ENCODE measurements at regions not wholly inside any gene's neighbourhood (a gene's known extent, or its start where the extent isn't known, plus 50 kb on each side); places are given as distances from the start of the nearest gene placed in this dataset.
A peak's percentile ranks its signal among the peaks of the same experiment; 100 is the strongest.

GRCh38 chr18:50453732-50454131, 78.9 kb downstream of the SKA1 start:
- CTCF ChIA-PET: no interaction called here
- H3K27ac ChIP-seq: peak overlapping the region; percentile 41
- no peak for DNase-seq (ENCODE audit: low spot score)
- no peak for TF ChIP-seq CTCF (conservative IDR thresholded peaks at IDR 0.05; ENCODE audit: low read depth)
- POLR2A ChIA-PET (ENCODE audit: low non-redundant PET): no interaction called here

DNA sequence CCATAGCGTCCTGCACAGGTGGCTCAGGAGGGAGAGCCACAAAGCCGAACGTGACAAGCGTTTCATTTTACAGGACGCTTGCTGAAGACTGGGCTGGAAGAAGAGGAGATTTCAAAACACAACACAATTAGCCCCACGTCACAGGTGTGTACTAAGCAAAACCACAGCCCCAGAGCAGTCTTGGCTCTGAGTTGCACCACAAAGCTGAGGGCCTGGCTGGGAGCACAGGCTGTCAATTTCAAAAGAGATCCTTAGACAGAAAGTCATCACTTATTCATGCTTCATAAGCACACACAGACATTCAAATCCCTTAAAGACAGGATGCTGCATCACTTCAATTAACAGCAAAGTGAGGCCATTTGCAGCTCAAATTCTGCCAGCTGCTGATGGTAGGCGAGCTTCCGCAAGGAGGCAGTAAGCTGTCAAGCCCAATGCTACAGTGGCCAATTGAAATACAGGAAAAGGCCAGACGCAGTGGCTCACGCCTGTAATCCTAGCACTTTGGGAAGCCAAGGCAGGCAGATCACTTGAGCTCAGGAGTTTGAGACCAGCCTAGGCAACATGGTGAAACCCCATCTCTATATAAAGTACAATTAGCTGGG, 79.6 kb downstream of the SKA1 start:
- peak overlapping the region; percentile 41 for H3K27ac ChIP-seq
- no peak for TF ChIP-seq CTCF (conservative IDR thresholded peaks at IDR 0.05; ENCODE audit: low read depth)
- no peak for DNase-seq (ENCODE audit: low spot score)
- ChIA-PET POLR2A (ENCODE audit: low non-redundant PET) (no interaction called here), CTCF (interaction anchor here (0.7 kb wide), 1 partner anchor 25 kb away, joined by 3 read pairs; no protein-coding TSS in a partner anchor)

GRCh38 chr18:50456285-50456684, 81.4 kb downstream of the SKA1 start:
- ChIA-PET POLR2A (ENCODE audit: low non-redundant PET) (no interaction called here), CTCF (no interaction called here)
- no peak for TF ChIP-seq CTCF (conservative IDR thresholded peaks at IDR 0.05; ENCODE audit: low read depth)
- H3K27ac ChIP-seq: no peak overlapping the region
- no peak for DNase-seq (ENCODE audit: low spot score)

GRCh38 chr18:50457639-50458038, 82.8 kb downstream of the SKA1 start:
- POLR2A ChIA-PET (ENCODE audit: low non-redundant PET): no interaction called here
- TF ChIP-seq CTCF (conservative IDR thresholded peaks at IDR 0.05; ENCODE audit: low read depth): no peak
- DNase-seq (ENCODE audit: low spot score): no peak
- CTCF ChIA-PET: no interaction called here
- H3K27ac ChIP-seq: no peak overlapping the region

- TF ChIP-seq CTCF (conservative IDR thresholded peaks at IDR 0.05; ENCODE audit: low read depth): no peak
- ChIA-PET CTCF (no interaction called here), POLR2A (ENCODE audit: low non-redundant PET) (no interaction called here)
- DNase-seq (ENCODE audit: low spot score): no peak
- no peak overlapping the region for H3K27ac ChIP-seq
Observed at GRCh38 chr18:50458366-50458765, 83.5 kb downstream of the SKA1 start.

DNA sequence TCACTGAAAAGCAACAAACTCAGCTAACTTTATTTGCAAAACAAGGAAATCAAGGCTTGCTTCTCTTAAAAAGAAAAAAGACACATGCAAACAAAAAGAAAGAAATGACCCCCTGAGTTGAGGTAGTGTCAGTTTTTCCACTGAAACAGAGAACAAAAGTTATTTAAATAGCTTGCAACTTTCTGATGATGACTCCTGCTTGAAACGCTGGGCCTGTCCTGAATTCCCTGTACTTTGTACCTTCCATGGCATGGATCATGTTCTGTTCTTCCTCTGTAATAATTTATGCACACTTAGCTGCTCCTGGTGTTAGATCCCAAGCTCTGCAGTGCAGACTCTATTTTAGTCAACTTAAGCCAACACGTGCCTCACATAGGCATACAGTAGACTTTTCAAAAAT, 84.0 kb downstream of the SKA1 start:
- ChIA-PET CTCF (no interaction called here), POLR2A (ENCODE audit: low non-redundant PET) (no interaction called here)
- TF ChIP-seq CTCF (conservative IDR thresholded peaks at IDR 0.05; ENCODE audit: low read depth): no peak
- no peak for DNase-seq (ENCODE audit: low spot score)
- H3K27ac ChIP-seq: no peak overlapping the region

- TF ChIP-seq CTCF (conservative IDR thresholded peaks at IDR 0.05; ENCODE audit: low read depth): no peak
- POLR2A ChIA-PET (ENCODE audit: low non-redundant PET): no interaction called here
- CTCF ChIA-PET: no interaction called here
- DNase-seq (ENCODE audit: low spot score): no peak
- H3K27ac ChIP-seq: no peak overlapping the region
Observed at GRCh38 chr18:50460062-50460461, 85.2 kb downstream of the SKA1 start.
